SK-N-SH (cell line): ENCODE measurements at regions not wholly inside any gene's neighbourhood (a gene's known extent, or its start where the extent isn't known, plus 50 kb on each side); places are given as distances from the start of the nearest gene placed in this dataset.

Experiments
- CTCF ChIA-PET: fragments of 300-600, 350-600 bp; formaldehyde crosslinking; extraction: SDS; loops from one replicate; lab custom pipeline; 2021; lab: Yijun Ruan, JAX
- POLR2A ChIA-PET: fragments of 350-600 bp; sonication (Branson Sonifier 250); formaldehyde crosslinking; extraction: SDS; loops from one replicate; lab custom pipeline; 2020; ENCODE audit warnings: antibody characterized with exemption, inconsistent platforms; lab: Yijun Ruan, JAX
- DNase-seq: peaks from one replicate; pipeline ENCODE4 v3.0.0; 2012
- H2AFZ ChIP-seq: fragments of 200-600 bp; sonication (generic); 2 replicates; pipeline ENCODE4 v1.8.1; 2016; ENCODE audit warnings: antibody characterized with exemption, mild to moderate bottlenecking, low read depth
- H3F3A ChIP-seq: fragments of 200-600 bp; sonication (generic); replicated peaks from 2 replicates; pipeline ENCODE3; 2016; ENCODE audit warnings: antibody characterized with exemption, mild to moderate bottlenecking; ENCODE audit not compliant: insufficient read depth
- H3K27ac ChIP-seq, 2 experiments: fragments of 200-500 bp in 1 of 2; fragments of 200-600 bp in 1 of 2; sonication (Bioruptor generic) in 1 of 2; sonication (generic), shearing (Covaris generic) in 1 of 2; 2 replicates each; pipeline versions ENCODE4 v1.5.1 to v1.6.1; 2014 to 2016; ENCODE audit warnings: low read depth in 2 of 2, inconsistent platforms in 1 of 2, low read length in 1 of 2, mild to moderate bottlenecking in 1 of 2, mixed read lengths in 1 of 2
- H3K27me3 ChIP-seq: fragments of 200-600 bp; sonication (generic), shearing (Covaris generic); 2 replicates; pipeline ENCODE4 v1.6.1; 2016; ENCODE audit warnings: mixed run types; ENCODE audit not compliant: insufficient read depth
- H3K36me3 ChIP-seq, 2 experiments: fragments of 200-500 bp in 1 of 2; fragments of 200-600 bp in 1 of 2; sonication (Bioruptor generic) in 1 of 2; sonication (generic) in 1 of 2; replicated peaks in 1 of 2; 2 replicates each; pipeline versions ENCODE3 to v1.5.1; 2014 to 2016; ENCODE audit warnings: low read length in 1 of 2, mild to moderate bottlenecking in 1 of 2; ENCODE audit not compliant: insufficient read depth in 2 of 2, control insufficient read depth in 1 of 2
- H3K4me1 ChIP-seq, 2 experiments: fragments of 200-500 bp in 1 of 2; fragments of 200-600 bp in 1 of 2; sonication (Bioruptor generic) in 1 of 2; sonication (generic), shearing (Covaris generic) in 1 of 2; 2 replicates each; pipeline versions ENCODE4 v1.5.1 to v1.6.1; 2014 to 2016; ENCODE audit warnings: low read depth in 1 of 2, low read length in 1 of 2, mixed run types in 1 of 2; ENCODE audit not compliant: insufficient read depth in 2 of 2, control insufficient read depth in 1 of 2
- H3K4me2 ChIP-seq: fragments of 200-600 bp; sonication (generic), shearing (Covaris generic); 2 replicates; pipeline ENCODE4 v1.6.1; 2017; ENCODE audit warnings: mixed run types
- H3K4me3 ChIP-seq, 2 experiments: fragments of 200-500 bp in 1 of 2; fragments of 200-600 bp in 1 of 2; sonication (Bioruptor generic) in 1 of 2; sonication (generic), shearing (Covaris generic) in 1 of 2; 2 replicates each; pipeline versions ENCODE4 v1.5.1 to v1.8.1; 2014 to 2016; ENCODE audit warnings: low read depth in 2 of 2, inconsistent platforms in 1 of 2, low read length in 1 of 2, mild to moderate bottlenecking in 1 of 2, mixed read lengths in 1 of 2, moderate library complexity in 1 of 2
- H3K79me2 ChIP-seq: fragments of 200-600 bp; sonication (generic); 2 replicates; pipeline ENCODE4 v1.8.1; 2017; ENCODE audit warnings: mild to moderate bottlenecking; ENCODE audit not compliant: insufficient read depth
- H3K9ac ChIP-seq: fragments of 200-600 bp; sonication (generic); 2 replicates; pipeline ENCODE4 v1.6.1; 2017; ENCODE audit warnings: mixed run types
- H3K9me2 ChIP-seq: fragments of 200-600 bp; sonication (generic); 2 replicates; pipeline ENCODE4 v1.6.1; 2017; ENCODE audit warnings: mixed run types
- H3K9me3 ChIP-seq: fragments of 200-600 bp; sonication (generic); 2 replicates; pipeline ENCODE4 v1.6.1; 2017; ENCODE audit warnings: mixed run types, mild to moderate bottlenecking, moderate library complexity
- H4K20me1 ChIP-seq: fragments of 200-600 bp; sonication (generic); 2 replicates; pipeline ENCODE4 v1.6.1; 2017; ENCODE audit warnings: mild to moderate bottlenecking, mixed run types; ENCODE audit not compliant: insufficient read depth
- ELF1 ChIP-seq: IDR thresholded peaks from 2 replicates; pipeline ENCODE4 v1.4.0; 2012
- EP300 ChIP-seq, 2 experiments: IDR thresholded peaks; 2 replicates each; pipeline versions ENCODE4 v1.4.0 to v1.6.1; 2012; ENCODE audit warnings: borderline replicate concordance in 1 of 2, low read depth in 1 of 2, low read length in 1 of 2
- EZH2phosphoT487 ChIP-seq: fragments of 200-600 bp; sonication (generic); IDR thresholded peaks from 2 replicates; pipeline ENCODE4 v1.6.1; 2017; ENCODE audit warnings: low read depth, mixed run types, mild to moderate bottlenecking, antibody characterized with exemption, moderate library complexity, borderline replicate concordance
- FOSL2 ChIP-seq: IDR thresholded peaks from 2 replicates; pipeline ENCODE4 v1.4.0; 2012; ENCODE audit warnings: low read depth, mild to moderate bottlenecking, moderate library complexity, borderline replicate concordance
- FOXJ3 ChIP-seq: sonication (generic); formaldehyde crosslinking; IDR thresholded peaks from 2 replicates; pipeline ENCODE4 v1.5.1; 2020; ENCODE audit warnings: mild to moderate bottlenecking, missing genetic modification reagents
- FOXM1 ChIP-seq: IDR thresholded peaks from 2 replicates; pipeline ENCODE4 v1.4.0; 2012; ENCODE audit warnings: low read depth, mild to moderate bottlenecking
- GABPA ChIP-seq: IDR thresholded peaks from 2 replicates; pipeline ENCODE4 v1.4.0; 2012; ENCODE audit warnings: low read depth, mild to moderate bottlenecking
- GATA2 ChIP-seq: sonication (generic); formaldehyde crosslinking; IDR thresholded peaks from 2 replicates; pipeline ENCODE4 v1.5.0; 2020; ENCODE audit warnings: mild to moderate bottlenecking, missing genetic modification reagents
- JUND ChIP-seq: IDR thresholded peaks from 2 replicates; pipeline ENCODE4 v1.4.0; 2012
- MXI1 ChIP-seq: IDR thresholded peaks from 2 replicates; pipeline ENCODE4 v1.6.1; 2012; ENCODE audit warnings: mild to moderate bottlenecking, low read depth, low read length, improper control_type of control experiment
- NRF1 ChIP-seq: IDR thresholded peaks from 2 replicates; pipeline ENCODE4 v1.6.1; 2012; ENCODE audit warnings: low read depth, mild to moderate bottlenecking, low read length
- RCOR1 ChIP-seq: fragments of 150-350 bp; IDR thresholded peaks from 2 replicates; pipeline ENCODE4 v1.6.1; 2017; ENCODE audit warnings: antibody characterized with exemption, low read length
- RFX5 ChIP-seq: IDR thresholded peaks from 2 replicates; pipeline ENCODE4 v1.6.1; 2012; ENCODE audit warnings: mild to moderate bottlenecking, improper control_type of control experiment, low read length
- RXRA ChIP-seq: IDR thresholded peaks from 2 replicates; pipeline ENCODE4 v1.4.0; 2012; ENCODE audit warnings: low read depth, mild to moderate bottlenecking, borderline replicate concordance
- SIN3A ChIP-seq: IDR thresholded peaks from 2 replicates; pipeline ENCODE4 v1.6.1; 2012; ENCODE audit warnings: low read depth, mild to moderate bottlenecking, low read length, moderate library complexity, borderline replicate concordance
- SMC3 ChIP-seq: IDR thresholded peaks from 2 replicates; pipeline ENCODE4 v1.6.1; 2012; ENCODE audit warnings: low read depth, low read length, improper control_type of control experiment
- YY1 ChIP-seq: IDR thresholded peaks from 2 replicates; pipeline ENCODE4 v1.4.0; 2012; ENCODE audit warnings: low read depth, mild to moderate bottlenecking
- WGBS: methylation state at CpG from one replicate; pipeline ENCODE4 v1.1.6; 2017; ENCODE audit warnings: low lambda C conversion rate; 5-methylcytosine and 5-hydroxymethylcytosine counted together
- TF ChIP-seq, protein P1 (sequence below): IDR thresholded peaks from 2 replicates; pipeline ENCODE4 v1.4.0; 2012; ENCODE audit warnings: low read depth, borderline replicate concordance
- TF ChIP-seq, protein P2 (sequence below): fragments of 150-350 bp; IDR thresholded peaks from 2 replicates; pipeline ENCODE4 v1.6.1; 2016; ENCODE audit warnings: mild to moderate bottlenecking, low read depth, low read length
- TF ChIP-seq, protein P3 (sequence below): IDR thresholded peaks from 2 replicates; pipeline ENCODE4 v1.4.0; 2012; ENCODE audit warnings: low read depth
- TF ChIP-seq, protein P4 (sequence below): IDR thresholded peaks from 2 replicates; pipeline ENCODE4; 2012
- TF ChIP-seq, protein P5 (sequence below): fragments of 200-600 bp; sonication (generic); IDR thresholded peaks from 2 replicates; pipeline ENCODE4 v1.6.1; 2017; ENCODE audit warnings: antibody characterized with exemption, mild to moderate bottlenecking, moderate library complexity

DNA sequence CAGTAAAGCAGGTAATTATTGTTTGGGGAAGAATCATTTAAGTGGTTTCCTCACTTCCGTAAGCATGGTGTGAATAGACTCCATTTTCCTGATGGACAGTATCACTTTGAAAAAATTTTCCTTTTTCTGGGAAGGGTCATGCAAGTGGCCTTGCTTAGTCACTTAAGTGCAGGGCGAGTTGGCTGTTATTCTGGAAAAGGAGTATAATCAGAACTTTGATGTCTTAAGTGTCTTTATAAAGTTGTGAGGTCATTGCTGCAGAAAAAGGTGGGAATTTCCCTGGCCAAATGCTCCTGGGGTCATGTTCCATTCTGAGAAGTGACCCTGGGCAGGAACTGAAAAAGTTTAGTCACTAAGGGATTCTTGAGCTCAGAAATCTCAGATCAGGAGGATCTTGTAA, 146.1 kb upstream of the OTUD4 start:
- Histone ChIP-seq H3K4me2 (no peak overlapping the region), H3F3A (no peaks in the 10 kb centered on the region), H3K36me3 (no peaks in the 10 kb centered on the region), H2AFZ (no peak overlapping the region), H3K9me3 (no peaks in the 10 kb centered on the region), H3K27ac (no peak overlapping the region), H3K4me3 (no peak overlapping the region), H4K20me1 (no peaks in the 10 kb centered on the region), H3K79me2 (no peaks in the 10 kb centered on the region), H3K9me2 (no peaks in the 10 kb centered on the region), H3K4me1 (no peaks in the 10 kb centered on the region), H3K9ac (no peak overlapping the region), H3K27me3 (no peaks in the 10 kb centered on the region)
- no peak for TF ChIP-seq EP300 (IDR thresholded peaks at IDR 0.05; ENCODE audit: borderline replicate concordance in 1 of 2, low read depth in 1 of 2, low read length in 1 of 2)
- no peak for TF ChIP-seq SMC3
- TF ChIP-seq, protein P1, sequence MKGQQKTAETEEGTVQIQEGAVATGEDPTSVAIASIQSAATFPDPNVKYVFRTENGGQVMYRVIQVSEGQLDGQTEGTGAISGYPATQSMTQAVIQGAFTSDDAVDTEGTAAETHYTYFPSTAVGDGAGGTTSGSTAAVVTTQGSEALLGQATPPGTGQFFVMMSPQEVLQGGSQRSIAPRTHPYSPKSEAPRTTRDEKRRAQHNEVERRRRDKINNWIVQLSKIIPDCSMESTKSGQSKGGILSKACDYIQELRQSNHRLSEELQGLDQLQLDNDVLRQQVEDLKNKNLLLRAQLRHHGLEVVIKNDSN = no peak
- no peak for TF ChIP-seq GATA2 (CRISPR knock-in tag)
- no peak for TF ChIP-seq MXI1
- TF ChIP-seq, protein P2, sequence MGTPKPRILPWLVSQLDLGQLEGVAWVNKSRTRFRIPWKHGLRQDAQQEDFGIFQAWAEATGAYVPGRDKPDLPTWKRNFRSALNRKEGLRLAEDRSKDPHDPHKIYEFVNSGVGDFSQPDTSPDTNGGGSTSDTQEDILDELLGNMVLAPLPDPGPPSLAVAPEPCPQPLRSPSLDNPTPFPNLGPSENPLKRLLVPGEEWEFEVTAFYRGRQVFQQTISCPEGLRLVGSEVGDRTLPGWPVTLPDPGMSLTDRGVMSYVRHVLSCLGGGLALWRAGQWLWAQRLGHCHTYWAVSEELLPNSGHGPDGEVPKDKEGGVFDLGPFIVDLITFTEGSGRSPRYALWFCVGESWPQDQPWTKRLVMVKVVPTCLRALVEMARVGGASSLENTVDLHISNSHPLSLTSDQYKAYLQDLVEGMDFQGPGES = no peak
- TF ChIP-seq FOXM1 = no peak
- no peak for TF ChIP-seq FOSL2
- TF ChIP-seq JUND = no peak
- ChIA-PET CTCF (no interaction called here), POLR2A (no interaction called here)
- 88% methylated on average over 2 of the region's 2 CpGs for WGBS
- no peak for DNase-seq

DNA sequence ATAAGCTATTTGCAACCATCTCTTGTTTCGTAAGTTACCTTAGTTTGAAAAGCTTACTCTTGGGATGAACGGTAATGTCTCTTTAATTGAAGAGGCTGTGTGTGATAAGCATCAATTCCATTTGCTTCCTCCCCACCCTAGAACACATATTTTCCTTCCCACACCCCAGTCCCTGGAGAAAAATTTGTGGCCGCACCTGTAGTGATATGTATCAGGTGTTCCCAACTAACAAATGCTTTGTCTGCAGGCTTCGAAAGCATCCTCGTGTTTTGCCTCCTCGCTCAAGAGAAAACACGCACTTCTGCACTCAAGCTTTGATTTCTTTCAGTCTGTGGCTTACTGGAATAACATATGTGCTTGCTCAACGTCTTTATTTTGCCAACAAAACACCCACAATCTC, 143.8 kb upstream of the OTUD4 start:
- Histone ChIP-seq H3K9me2 (no peaks in the 10 kb centered on the region), H3K9me3 (no peaks in the 10 kb centered on the region), H3K4me2 (no peak overlapping the region), H3K9ac (no peak overlapping the region), H3K4me1 (no peaks in the 10 kb centered on the region), H3K4me3 (no peak overlapping the region), H4K20me1 (no peaks in the 10 kb centered on the region), H3K27ac (no peak overlapping the region), H3K27me3 (no peaks in the 10 kb centered on the region), H3K36me3 (no peaks in the 10 kb centered on the region), H3F3A (no peaks in the 10 kb centered on the region), H2AFZ (no peak overlapping the region), H3K79me2 (no peaks in the 10 kb centered on the region)
- TF ChIP-seq RFX5 = no peak
- TF ChIP-seq, protein P3, sequence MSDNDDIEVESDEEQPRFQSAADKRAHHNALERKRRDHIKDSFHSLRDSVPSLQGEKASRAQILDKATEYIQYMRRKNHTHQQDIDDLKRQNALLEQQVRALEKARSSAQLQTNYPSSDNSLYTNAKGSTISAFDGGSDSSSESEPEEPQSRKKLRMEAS = no peak
- no peak for TF ChIP-seq RCOR1
- no peak for TF ChIP-seq FOXJ3 (CRISPR knock-in tag)
- TF ChIP-seq MXI1 = no peak
- no peak for TF ChIP-seq GATA2 (CRISPR knock-in tag)
- TF ChIP-seq EZH2phosphoT487 = no peak
- TF ChIP-seq ELF1 = no peak
- TF ChIP-seq SIN3A = no peak
- TF ChIP-seq, protein P4, sequence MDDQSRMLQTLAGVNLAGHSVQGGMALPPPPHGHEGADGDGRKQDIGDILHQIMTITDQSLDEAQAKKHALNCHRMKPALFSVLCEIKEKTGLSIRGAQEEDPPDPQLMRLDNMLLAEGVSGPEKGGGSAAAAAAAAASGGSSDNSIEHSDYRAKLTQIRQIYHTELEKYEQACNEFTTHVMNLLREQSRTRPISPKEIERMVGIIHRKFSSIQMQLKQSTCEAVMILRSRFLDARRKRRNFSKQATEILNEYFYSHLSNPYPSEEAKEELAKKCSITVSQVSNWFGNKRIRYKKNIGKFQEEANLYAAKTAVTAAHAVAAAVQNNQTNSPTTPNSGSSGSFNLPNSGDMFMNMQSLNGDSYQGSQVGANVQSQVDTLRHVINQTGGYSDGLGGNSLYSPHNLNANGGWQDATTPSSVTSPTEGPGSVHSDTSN = no peak
- TF ChIP-seq RXRA = no peak
- TF ChIP-seq NRF1 = no peak
- TF ChIP-seq FOSL2 = no peak
- no peak for TF ChIP-seq FOXM1
- no peak for TF ChIP-seq EP300 (IDR thresholded peaks at IDR 0.05; ENCODE audit: borderline replicate concordance in 1 of 2, low read depth in 1 of 2, low read length in 1 of 2)
- TF ChIP-seq, protein P5, sequence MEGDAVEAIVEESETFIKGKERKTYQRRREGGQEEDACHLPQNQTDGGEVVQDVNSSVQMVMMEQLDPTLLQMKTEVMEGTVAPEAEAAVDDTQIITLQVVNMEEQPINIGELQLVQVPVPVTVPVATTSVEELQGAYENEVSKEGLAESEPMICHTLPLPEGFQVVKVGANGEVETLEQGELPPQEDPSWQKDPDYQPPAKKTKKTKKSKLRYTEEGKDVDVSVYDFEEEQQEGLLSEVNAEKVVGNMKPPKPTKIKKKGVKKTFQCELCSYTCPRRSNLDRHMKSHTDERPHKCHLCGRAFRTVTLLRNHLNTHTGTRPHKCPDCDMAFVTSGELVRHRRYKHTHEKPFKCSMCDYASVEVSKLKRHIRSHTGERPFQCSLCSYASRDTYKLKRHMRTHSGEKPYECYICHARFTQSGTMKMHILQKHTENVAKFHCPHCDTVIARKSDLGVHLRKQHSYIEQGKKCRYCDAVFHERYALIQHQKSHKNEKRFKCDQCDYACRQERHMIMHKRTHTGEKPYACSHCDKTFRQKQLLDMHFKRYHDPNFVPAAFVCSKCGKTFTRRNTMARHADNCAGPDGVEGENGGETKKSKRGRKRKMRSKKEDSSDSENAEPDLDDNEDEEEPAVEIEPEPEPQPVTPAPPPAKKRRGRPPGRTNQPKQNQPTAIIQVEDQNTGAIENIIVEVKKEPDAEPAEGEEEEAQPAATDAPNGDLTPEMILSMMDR = no peak
- no peak for TF ChIP-seq SMC3
- no peak for TF ChIP-seq YY1
- TF ChIP-seq GABPA = no peak
- WGBS = 66% methylated on average over 8 of the region's 8 CpGs
- no peak for DNase-seq
- ChIA-PET POLR2A (no interaction called here), CTCF (interaction anchor here (1.1 to 1.4 kb wide), 2 partner anchors 22 to 163 kb away, joined by 3 to 4 read pairs; no protein-coding TSS in a partner anchor)
